Endothelial cell of umbilical vein (primary cell): ENCODE measurements at regions not wholly inside any gene's neighbourhood (a gene's known extent, or its start where the extent isn't known, plus 50 kb on each side); places are given as distances from the start of the nearest gene placed in this dataset.

Experiments
- BruUV-seq: library from RNA; stranded (reverse); fragments of 400-500 nt; replicated peaks from 2 replicates; lab custom pipeline; 2021; lab: Mats Ljungman, UMichigan
- CTCF ChIA-PET: fragments of 300-600, 350-600 bp; sonication (Branson Sonifier 250); formaldehyde crosslinking; loops from one replicate; lab custom pipeline; 2021; ENCODE audit warnings: antibody characterized with exemption, inconsistent platforms; lab: Charles Lee
- POLR2A ChIA-PET: fragments of 300-600, 350-600 bp; sonication (Branson Sonifier 250); formaldehyde crosslinking; loops from one replicate; lab custom pipeline; 2021; ENCODE audit warnings: antibody characterized with exemption, inconsistent platforms; lab: Charles Lee
- DNase-seq: peaks from one replicate; pipeline ENCODE4 v3.0.0-alpha.2; 2011; ENCODE audit warnings: low read depth, low spot score
- FAIRE-seq: peaks from 2 replicates; lab custom pipeline; 2011; peaks lifted over from hg19 to GRCh38; lab: Jason Lieb, UNC
- H2AFZ ChIP-seq: 2 replicates; pipeline ENCODE4 v1.6.0; 2012; ENCODE audit warnings: low read depth, low read length, control low read depth, inconsistent platforms
- H3K27ac ChIP-seq: 2 replicates; pipeline ENCODE4 v1.5.1; 2011; ENCODE audit warnings: low read depth, mild to moderate bottlenecking, control low read depth, low read length, moderate library complexity; ENCODE audit not compliant: insufficient read depth
- H3K27me3 ChIP-seq, 2 experiments: 2 replicates each; pipeline versions ENCODE4 v1.6.0 to v1.6.1; 2011; ENCODE audit warnings: low read length in 2 of 2, mixed read lengths in 1 of 2; ENCODE audit not compliant: control insufficient read depth in 2 of 2, insufficient read depth in 2 of 2
- H3K36me3 ChIP-seq, 2 experiments: 2 replicates in 1 of 2; 3 replicates in 1 of 2; pipeline ENCODE4 v1.5.1; 2011; ENCODE audit warnings: low read length in 2 of 2, mild to moderate bottlenecking in 1 of 2, moderate library complexity in 1 of 2; ENCODE audit not compliant: control insufficient read depth in 2 of 2, insufficient read depth in 2 of 2; ENCODE audit errors: extremely low read depth in 1 of 2
- H3K4me1 ChIP-seq: 3 replicates; pipeline ENCODE4 v1.5.1; 2011; ENCODE audit warnings: mild to moderate bottlenecking, low read length; ENCODE audit not compliant: control insufficient read depth, insufficient read depth; ENCODE audit errors: extremely low read depth
- H3K4me2 ChIP-seq: 2 replicates; pipeline ENCODE4 v1.6.1; 2011; ENCODE audit warnings: low read length, control low read depth, mixed read lengths; ENCODE audit not compliant: insufficient read depth
- H3K4me3 ChIP-seq, 3 experiments: fragments of 200-600 bp in 1 of 3; sonication (generic), shearing (Covaris generic) in 1 of 3; replicated peaks in 1 of 3; 2 replicates each; pipeline ENCODE4 v1.5.1; 2011 to 2016; ENCODE audit warnings: control low read depth in 3 of 3, low read length in 3 of 3, mild to moderate bottlenecking in 2 of 3, inconsistent platforms in 1 of 3, low read depth in 1 of 3, moderate library complexity in 1 of 3; ENCODE audit not compliant: insufficient read depth in 1 of 3
- H3K79me2 ChIP-seq: 2 replicates; pipeline ENCODE4 v1.6.0; 2012; ENCODE audit warnings: low read length, inconsistent platforms; ENCODE audit not compliant: control insufficient read depth, insufficient read depth
- H3K9ac ChIP-seq: replicated peaks from 2 replicates; pipeline ENCODE3; 2011; ENCODE audit warnings: low read length, control low read depth; ENCODE audit not compliant: insufficient read depth; ENCODE audit errors: extremely low read depth
- H3K9me1 ChIP-seq: replicated peaks from 3 replicates; pipeline ENCODE4 v1.6.0; 2011; ENCODE audit warnings: mild to moderate bottlenecking, low read length; ENCODE audit not compliant: control insufficient read depth, insufficient read depth; ENCODE audit errors: extremely low read depth
- H3K9me3 ChIP-seq: replicated peaks from 2 replicates; pipeline ENCODE4 v1.5.1; 2012; ENCODE audit warnings: low read length, inconsistent platforms; ENCODE audit not compliant: control insufficient read depth, insufficient read depth
- H4K20me1 ChIP-seq: replicated peaks from 2 replicates; pipeline ENCODE3; 2011; ENCODE audit warnings: mild to moderate bottlenecking, low read length; ENCODE audit not compliant: control insufficient read depth, insufficient read depth; ENCODE audit errors: extremely low read depth
- EZH2 ChIP-seq: IDR thresholded peaks from 2 replicates; pipeline ENCODE4 v1.6.1; 2012; ENCODE audit warnings: borderline replicate concordance, low read depth, mild to moderate bottlenecking, moderate library complexity, low read length, inconsistent platforms; ENCODE audit not compliant: severe bottlenecking
- FOS ChIP-seq: IDR thresholded peaks from 2 replicates; pipeline ENCODE4 v1.6.1; 2011; ENCODE audit warnings: mild to moderate bottlenecking, low read length, moderate library complexity, borderline replicate concordance; ENCODE audit not compliant: insufficient read depth
- GATA2 ChIP-seq: IDR thresholded peaks from 2 replicates; pipeline ENCODE4 v1.7.0; 2011; ENCODE audit warnings: low read depth, mild to moderate bottlenecking, moderate library complexity, mixed read lengths, low read length; ENCODE audit not compliant: insufficient read length, insufficient read depth
- JUN ChIP-seq: IDR thresholded peaks from 2 replicates; pipeline ENCODE4 v1.6.1; 2011; ENCODE audit warnings: borderline replicate concordance, low read depth; ENCODE audit not compliant: insufficient read length, insufficient read depth
- MAX ChIP-seq: IDR thresholded peaks from 2 replicates; pipeline ENCODE4 v1.6.1; 2011; ENCODE audit not compliant: insufficient read depth, insufficient read length
- MYC ChIP-seq: IDR thresholded peaks from one replicate; pipeline ENCODE4 v1.6.1; 2011; ENCODE audit warnings: mild to moderate bottlenecking, low read depth, low read length
- POLR2A ChIP-seq: IDR thresholded peaks from 2 replicates; pipeline ENCODE4 v1.6.1; 2012; ENCODE audit warnings: low read depth, mild to moderate bottlenecking, control low read depth, low read length
- POLR2AphosphoS5 ChIP-seq: IDR thresholded peaks from 2 replicates; pipeline ENCODE4 v1.6.1; 2012; ENCODE audit warnings: low read depth, mild to moderate bottlenecking, control low read depth, low read length, moderate library complexity; ENCODE audit not compliant: insufficient read depth
- dilution Hi-C: fragments of 300-500 bp; cut with MboI; formaldehyde crosslinking; loops from one replicate; pipeline ENCODE4 v1.15.0; 2019; ENCODE audit warnings: low sequenced_read_pairs; ENCODE audit not compliant: extremely low pct_ligation_motif_present
- intact Hi-C: fragments of 100-400 bp; cut with micrococcal nuclease; formaldehyde crosslinking; loops from one replicate; pipeline ENCODE4 v1.10.0; 2022
- TF ChIP-seq, protein P1 (sequence below), 2 donors: IDR thresholded peaks; 1 replicate in 1 of 2; 2 replicates in 1 of 2; pipeline ENCODE4 v1.5.1; 2011; ENCODE audit warnings: low read length in 2 of 2, mild to moderate bottlenecking in 2 of 2, moderate library complexity in 2 of 2, control low read depth in 1 of 2, inconsistent platforms in 1 of 2, low read depth in 1 of 2; ENCODE audit not compliant: insufficient read depth in 1 of 2; ENCODE audit errors: extremely low read depth in 1 of 2

DNA sequence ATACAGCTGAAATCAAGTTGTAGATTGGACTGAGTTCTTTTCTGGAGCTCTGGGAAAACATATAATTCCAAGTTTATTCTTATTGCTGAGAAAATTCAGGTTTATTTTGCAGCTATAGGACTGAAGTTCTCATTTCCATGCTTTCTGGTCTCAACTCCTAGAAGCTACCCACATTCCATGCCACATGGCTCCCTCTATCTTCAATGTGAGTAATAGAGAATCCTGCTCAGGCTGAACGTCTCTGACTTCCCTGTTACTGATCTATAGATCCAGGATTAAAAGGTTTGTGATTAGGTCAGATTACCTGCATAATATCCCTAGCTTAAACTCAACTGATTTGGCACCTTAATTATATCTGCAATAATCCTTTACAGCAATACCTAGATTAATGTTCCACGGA lies 453.8 kb upstream of the MC4R start:
- no peaks in the 10 kb centered on the region for H3K4me1 ChIP-seq
- dilution Hi-C loops = no loop called here
- no peaks in the 10 kb centered on the region for H3K9me1 ChIP-seq
- ChIA-PET CTCF (interaction anchor here (1.2 to 1.7 kb wide), 2 partner anchors 9 to 17 kb away, joined by 4 to 7 read pairs; no protein-coding TSS in a partner anchor), POLR2A (no interaction called here)
- FAIRE-seq (no peak), DNase-seq (no peak)
- no peaks in the 10 kb centered on the region for H4K20me1 ChIP-seq
- intact Hi-C loops = no loop called here
- no peaks in the 10 kb centered on the region for H3K79me2 ChIP-seq
- no peak overlapping the region for H3K9ac ChIP-seq
- H3K27me3 ChIP-seq = no peaks in the 10 kb centered on the region
- no peak overlapping the region for H2AFZ ChIP-seq
- H3K4me3 ChIP-seq = no peak overlapping the region
- no TSS peak for BruUV-seq
- H3K4me2 ChIP-seq = no peak overlapping the region
- no peak overlapping the region for H3K27ac ChIP-seq
- H3K9me3 ChIP-seq = no peaks in the 10 kb centered on the region
- no peaks in the 10 kb centered on the region for H3K36me3 ChIP-seq
- no peak for TF ChIP-seq POLR2AphosphoS5
- no peak for TF ChIP-seq POLR2A
- no peak for TF ChIP-seq JUN
- TF ChIP-seq FOS = no peak
- no peak for TF ChIP-seq MAX
- TF ChIP-seq, protein P1, sequence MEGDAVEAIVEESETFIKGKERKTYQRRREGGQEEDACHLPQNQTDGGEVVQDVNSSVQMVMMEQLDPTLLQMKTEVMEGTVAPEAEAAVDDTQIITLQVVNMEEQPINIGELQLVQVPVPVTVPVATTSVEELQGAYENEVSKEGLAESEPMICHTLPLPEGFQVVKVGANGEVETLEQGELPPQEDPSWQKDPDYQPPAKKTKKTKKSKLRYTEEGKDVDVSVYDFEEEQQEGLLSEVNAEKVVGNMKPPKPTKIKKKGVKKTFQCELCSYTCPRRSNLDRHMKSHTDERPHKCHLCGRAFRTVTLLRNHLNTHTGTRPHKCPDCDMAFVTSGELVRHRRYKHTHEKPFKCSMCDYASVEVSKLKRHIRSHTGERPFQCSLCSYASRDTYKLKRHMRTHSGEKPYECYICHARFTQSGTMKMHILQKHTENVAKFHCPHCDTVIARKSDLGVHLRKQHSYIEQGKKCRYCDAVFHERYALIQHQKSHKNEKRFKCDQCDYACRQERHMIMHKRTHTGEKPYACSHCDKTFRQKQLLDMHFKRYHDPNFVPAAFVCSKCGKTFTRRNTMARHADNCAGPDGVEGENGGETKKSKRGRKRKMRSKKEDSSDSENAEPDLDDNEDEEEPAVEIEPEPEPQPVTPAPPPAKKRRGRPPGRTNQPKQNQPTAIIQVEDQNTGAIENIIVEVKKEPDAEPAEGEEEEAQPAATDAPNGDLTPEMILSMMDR (IDR thresholded peaks at IDR 0.05; ENCODE audit: extremely low read depth in 1 of 2, insufficient read depth in 1 of 2, low read depth in 1 of 2, low read length in 2 of 2) = no peak
- no peak for TF ChIP-seq MYC
- TF ChIP-seq EZH2 = no peak
- no peak for TF ChIP-seq GATA2
